Parathyroid adenoma (tissue), 2 donors: ENCODE measurements at regions not wholly inside any gene's neighbourhood (a gene's known extent, or its start where the extent isn't known, plus 50 kb on each side); places are given as distances from the start of the nearest gene placed in this dataset.

Experiments used
- H2AFZ ChIP-seq: fragments of 300-600 bp; sonication (generic); one replicate; pipeline ENCODE4 v1.7.0; 2017; ENCODE audit warnings: antibody characterized with exemption, mild to moderate bottlenecking
- H3K27ac ChIP-seq: fragments of 300-600 bp; sonication (generic); one replicate; pipeline ENCODE4 v1.7.0; 2017
- H3K27me3 ChIP-seq: fragments of 300-600 bp; sonication (generic); one replicate; pipeline ENCODE4 v1.7.0; 2017; ENCODE audit warnings: low read length; ENCODE audit not compliant: control insufficient read depth, insufficient read depth
- H3K36me3 ChIP-seq: fragments of 300-600 bp; sonication (generic); one replicate; pipeline ENCODE4 v1.7.0; 2017; ENCODE audit warnings: low read length; ENCODE audit not compliant: control insufficient read depth, insufficient read depth
- H3K4me1 ChIP-seq: fragments of 300-600 bp; sonication (generic); one replicate; pipeline ENCODE4 v1.7.0; 2017; ENCODE audit warnings: control low read depth
- H3K4me2 ChIP-seq: fragments of 300-600 bp; sonication (generic); one replicate; pipeline ENCODE4 v1.7.0; 2017; ENCODE audit warnings: low read length
- H3K4me3 ChIP-seq: fragments of 300-600 bp; sonication (generic); one replicate; pipeline ENCODE4 v1.7.0; 2017; ENCODE audit warnings: low read depth, low read length
- H3K79me2 ChIP-seq: fragments of 300-600 bp; sonication (generic); one replicate; pipeline ENCODE4 v1.7.0; 2017; ENCODE audit warnings: control low read depth
- H3K9ac ChIP-seq: fragments of 300-600 bp; sonication (generic); one replicate; pipeline ENCODE4 v1.7.0; 2017; ENCODE audit warnings: mild to moderate bottlenecking
- H3K9me3 ChIP-seq: fragments of 300-600 bp; sonication (generic); one replicate; pipeline ENCODE4 v1.7.0; 2017; ENCODE audit warnings: low read length; ENCODE audit not compliant: control insufficient read depth
- CTCF ChIP-seq: fragments of 300-600 bp; sonication (generic); IDR thresholded peaks from one replicate; pipeline ENCODE4 v1.7.0; 2017; ENCODE audit warnings: antibody characterized with exemption, mild to moderate bottlenecking
- donor health status: primary hyperparathyroidism.

GRCh38 chr5:123753937-123754891 is 242.2 kb downstream of the CSNK1G3 start:
- H3K27me3 ChIP-seq: no peaks in the 10 kb centered on the region
- H3K4me2 ChIP-seq: no peak overlapping the region
- H3K27ac ChIP-seq: no peak overlapping the region

GRCh38 chr5:123753180-123753936 is 241.4 kb downstream of the CSNK1G3 start:
- no peaks in the 10 kb centered on the region for H3K4me1 ChIP-seq
- no peaks in the 10 kb centered on the region for H3K9me3 ChIP-seq
- H3K9ac ChIP-seq: no peak overlapping the region
- no peaks in the 10 kb centered on the region for H3K79me2 ChIP-seq
- no peak overlapping the region for H3K4me2 ChIP-seq
- no peak overlapping the region for H3K4me3 ChIP-seq
- H3K27me3 ChIP-seq: no peaks in the 10 kb centered on the region
- no peak overlapping the region for H3K27ac ChIP-seq
- H3K36me3 ChIP-seq: no peaks in the 10 kb centered on the region
- TF ChIP-seq CTCF: no peak
- H2AFZ ChIP-seq: no peak overlapping the region

More at GRCh38 chr5:123753937-123754891, 242.2 kb downstream of the CSNK1G3 start:
- Histone ChIP-seq H3K4me1 (no peaks in the 10 kb centered on the region), H3K36me3 (no peaks in the 10 kb centered on the region), H3K9ac (no peak overlapping the region), H3K4me3 (no peak overlapping the region), H3K79me2 (no peaks in the 10 kb centered on the region), H2AFZ (no peak overlapping the region), H3K9me3 (no peaks in the 10 kb centered on the region)
- no peak for TF ChIP-seq CTCF

- Histone ChIP-seq H2AFZ (no peak overlapping the region), H3K79me2 (no peaks in the 10 kb centered on the region), H3K9ac (no peak overlapping the region), H3K4me2 (no peak overlapping the region), H3K27me3 (no peaks in the 10 kb centered on the region), H3K27ac (no peak overlapping the region), H3K4me1 (no peaks in the 10 kb centered on the region), H3K36me3 (no peaks in the 10 kb centered on the region), H3K4me3 (no peak overlapping the region), H3K9me3 (no peaks in the 10 kb centered on the region)
- TF ChIP-seq CTCF: no peak
Observed at GRCh38 chr5:123752552-123753179, 240.7 kb downstream of the CSNK1G3 start.

- Histone ChIP-seq H3K27ac (no peak overlapping the region), H2AFZ (no peak overlapping the region), H3K4me2 (no peak overlapping the region), H3K79me2 (no peaks in the 10 kb centered on the region), H3K9ac (no peak overlapping the region), H3K9me3 (no peaks in the 10 kb centered on the region), H3K36me3 (no peaks in the 10 kb centered on the region), H3K4me1 (no peaks in the 10 kb centered on the region), H3K27me3 (no peaks in the 10 kb centered on the region), H3K4me3 (no peak overlapping the region)
- TF ChIP-seq CTCF: no peak
Observed at GRCh38 chr5:123751670-123752069, 239.7 kb downstream of the CSNK1G3 start.
